Activated CD8-positive, alpha-beta memory T cell treated with anti-CD3 and anti-CD28 coated beads for 24 hours (primary cell): ENCODE measurements at regions not wholly inside any gene's neighbourhood (a gene's known extent, or its start where the extent isn't known, plus 50 kb on each side); places are given as distances from the start of the nearest gene placed in this dataset.
"Not testable (repeated sequence)": the region's sequence is repeated elsewhere in the genome, so short reads cannot be mapped to it uniquely, and the experiment has no call there.

ENCODE experiments used
- DNase-seq: peaks from one replicate; pipeline ENCODE4 v3.0.0-alpha.2; 2020

DNA sequence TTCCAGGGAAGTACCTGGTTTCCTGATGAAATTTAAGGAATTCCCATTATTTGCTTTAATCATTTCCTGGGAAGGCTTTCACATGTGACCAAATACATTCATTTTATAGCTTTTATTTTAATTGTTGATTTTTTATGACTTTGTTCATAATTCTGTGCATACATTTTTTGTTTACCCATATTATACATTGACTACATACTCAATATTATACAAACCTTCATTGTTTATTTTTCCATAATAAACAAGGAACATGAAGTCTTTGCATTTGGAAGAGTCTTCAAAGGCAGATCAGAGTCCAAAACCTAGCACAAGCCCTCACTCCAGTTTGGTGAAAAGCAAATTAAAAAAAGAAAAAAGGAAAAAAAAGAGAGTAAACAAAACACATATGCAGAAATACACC is 218.3 kb upstream of the NRIP1 start:
- DNase-seq = no peak

DNA sequence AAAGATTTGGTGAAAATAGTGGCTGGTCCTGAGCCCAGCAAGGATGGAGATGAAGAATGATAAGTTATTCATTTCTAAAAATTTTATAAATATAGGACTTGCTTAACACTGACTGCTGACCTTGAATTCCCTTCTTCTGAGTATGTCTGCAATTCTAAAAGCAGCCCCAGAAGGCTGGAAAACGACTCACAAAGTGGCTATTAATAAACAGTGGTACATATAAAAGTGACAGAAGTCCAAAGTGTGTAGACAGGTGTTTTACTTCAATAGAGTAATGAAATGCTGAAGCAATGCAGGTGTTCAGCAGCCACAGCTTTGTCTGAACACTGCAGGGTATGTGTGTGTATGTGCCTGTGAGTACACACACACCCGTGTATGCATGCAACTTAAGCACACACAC is 219.0 kb upstream of the NRIP1 start:
- DNase-seq = no peak

DNA sequence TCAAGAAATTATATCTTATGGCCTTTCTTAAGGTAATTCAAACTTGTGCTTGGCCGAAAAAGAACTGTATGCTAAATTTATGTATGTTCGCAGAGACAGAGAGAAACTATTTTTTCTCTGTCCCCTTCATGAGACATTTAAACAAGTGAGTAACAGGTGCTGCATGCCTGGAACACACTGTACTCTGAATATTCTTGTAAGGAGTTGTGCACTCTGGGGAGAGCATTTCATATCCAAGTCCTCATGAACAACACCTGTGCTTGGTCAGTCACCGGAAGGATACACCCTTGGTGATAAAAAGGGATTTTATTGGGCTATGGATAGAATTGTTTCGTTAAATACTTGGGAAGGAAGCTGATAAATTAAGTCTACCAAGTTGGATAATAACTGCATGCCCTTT is 220.8 kb upstream of the NRIP1 start:
- DNase-seq = no peak

DNA sequence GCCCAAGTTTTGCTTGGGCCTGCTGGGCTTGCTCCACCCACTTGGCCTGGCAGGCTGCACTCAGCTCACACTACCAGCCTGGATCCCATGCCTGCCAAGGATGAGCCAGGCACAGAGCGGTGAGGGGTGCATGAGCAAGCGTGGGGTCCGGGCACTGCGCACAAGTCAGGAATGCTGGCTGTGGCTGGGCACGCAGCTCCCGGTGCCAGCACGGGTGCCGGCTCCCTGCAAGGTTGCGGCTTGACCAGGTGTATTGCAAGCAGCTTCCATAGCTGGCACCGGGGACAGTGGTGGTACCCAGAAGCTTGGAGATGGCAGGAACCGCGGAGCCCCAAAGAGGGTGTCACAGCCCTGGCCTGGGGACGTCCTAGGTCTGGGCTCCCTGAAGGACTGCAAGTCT is 224.4 kb upstream of the NRIP1 start:
- DNase-seq = no peak

DNA sequence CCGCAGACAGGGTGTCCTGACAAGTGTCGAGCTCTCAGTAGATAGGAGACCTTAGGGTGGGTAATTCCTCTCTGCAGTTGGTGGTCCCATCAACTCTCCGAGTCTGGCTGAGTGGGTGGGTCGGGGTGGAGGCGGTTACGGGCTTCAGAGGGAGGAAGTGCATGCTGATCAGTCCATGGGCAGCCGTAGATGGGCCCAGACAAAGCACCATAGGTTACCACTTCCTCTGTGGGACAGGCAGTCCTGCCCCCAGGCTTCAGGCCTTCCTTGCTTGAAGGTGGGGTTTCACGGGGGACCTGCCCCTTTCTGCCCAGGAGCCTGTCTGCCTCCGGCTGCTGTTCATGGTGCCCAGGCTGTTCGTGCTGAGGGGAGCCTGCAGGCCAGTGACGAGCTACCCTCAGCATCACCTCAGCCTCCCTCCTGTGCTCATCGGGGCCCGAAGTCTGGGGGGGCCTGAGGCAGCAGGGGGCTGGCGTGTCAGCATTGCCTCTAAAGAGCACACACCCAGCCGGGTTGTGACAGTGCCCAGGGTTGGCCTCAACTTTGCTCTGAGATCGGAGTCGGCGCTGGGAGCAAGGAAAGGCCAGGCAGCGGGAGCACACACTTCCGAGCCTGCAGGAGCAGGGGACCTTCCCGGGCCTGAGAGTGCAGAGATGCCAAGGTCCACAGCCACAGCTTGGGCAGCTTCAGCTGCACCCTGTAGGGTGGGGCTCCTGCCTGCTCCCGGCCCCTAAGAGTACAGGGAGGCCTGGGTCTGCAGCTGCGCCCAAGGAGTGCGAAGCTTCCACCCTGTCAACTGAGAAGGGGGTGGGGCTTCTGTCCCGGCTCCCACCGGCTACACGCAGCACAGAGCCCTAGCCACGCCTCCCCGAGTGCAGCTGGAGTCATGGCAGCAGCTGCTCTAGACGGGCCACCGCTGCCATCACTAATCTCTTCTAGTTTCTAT is 225.4 kb upstream of the NRIP1 start:
- DNase-seq = no peak

DNA sequence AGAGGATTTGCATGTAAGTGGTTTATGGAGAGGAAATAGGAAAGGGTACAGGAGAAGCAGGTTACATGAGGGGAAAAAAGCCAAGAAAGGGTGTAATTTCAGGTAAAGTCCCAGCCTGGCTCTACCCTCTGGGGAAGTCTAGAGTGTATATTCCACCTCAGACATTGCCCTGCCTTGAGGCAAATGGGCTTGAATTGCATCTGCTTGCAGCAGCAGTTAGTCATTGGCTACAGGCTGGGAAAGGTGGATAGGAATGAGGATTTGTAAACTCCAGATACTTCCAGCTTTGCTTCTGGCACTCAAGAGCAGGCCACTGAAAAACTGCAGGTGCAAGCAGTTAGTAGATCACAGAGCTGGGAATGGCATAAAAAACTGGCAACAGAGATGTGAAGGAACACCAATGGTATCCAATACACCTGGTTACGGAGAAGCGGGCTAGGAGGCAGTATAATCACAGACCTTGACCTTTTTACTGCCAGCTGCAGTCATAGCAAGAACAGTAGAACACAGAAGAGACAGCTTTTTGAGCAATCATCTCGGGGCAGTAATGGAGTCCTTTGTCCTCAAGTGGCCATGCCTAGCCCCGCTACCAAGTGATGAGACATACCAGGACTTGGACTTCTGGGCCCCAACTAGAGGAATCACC is 226.9 kb upstream of the NRIP1 start:
- DNase-seq = no peak

DNA sequence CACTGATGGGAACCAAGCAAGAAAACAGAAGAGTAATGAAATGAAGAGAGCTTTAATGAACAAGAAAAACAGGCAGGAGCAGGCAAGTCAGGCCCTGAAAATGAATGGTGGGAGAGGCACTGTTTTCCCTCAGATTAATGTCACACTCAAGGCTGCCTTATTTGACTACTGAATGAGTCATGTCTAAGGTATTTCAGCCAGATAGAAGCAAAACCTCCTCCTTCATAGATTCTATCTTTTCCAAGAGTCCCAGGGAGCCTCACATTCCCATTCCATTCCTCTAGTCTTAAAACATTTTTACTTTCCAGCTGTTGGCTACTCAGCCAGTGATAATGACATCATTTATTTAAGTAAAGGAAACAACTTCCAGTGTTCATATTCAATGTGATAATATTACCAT is 228.4 kb upstream of the NRIP1 start:
- no peak for DNase-seq

DNA sequence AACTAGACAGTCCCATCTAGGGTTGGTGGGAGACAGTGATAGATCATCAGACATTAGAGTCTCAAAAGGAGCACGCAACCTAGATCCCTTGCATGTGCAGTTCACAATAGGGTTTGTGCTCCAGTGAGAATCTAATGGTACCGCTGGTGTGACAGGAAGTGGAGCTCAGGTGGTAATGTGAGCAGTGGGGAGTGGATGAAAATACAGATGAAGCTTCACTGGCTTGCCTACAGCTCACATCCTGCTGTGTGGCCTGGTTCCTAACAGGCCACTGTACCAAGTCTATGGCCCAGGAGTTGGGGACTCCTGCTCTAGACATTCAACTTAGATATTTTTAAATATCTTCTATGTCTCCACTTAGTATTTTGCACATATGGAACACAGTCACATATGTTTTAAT is 231.1 kb upstream of the NRIP1 start:
- no peak for DNase-seq

DNA sequence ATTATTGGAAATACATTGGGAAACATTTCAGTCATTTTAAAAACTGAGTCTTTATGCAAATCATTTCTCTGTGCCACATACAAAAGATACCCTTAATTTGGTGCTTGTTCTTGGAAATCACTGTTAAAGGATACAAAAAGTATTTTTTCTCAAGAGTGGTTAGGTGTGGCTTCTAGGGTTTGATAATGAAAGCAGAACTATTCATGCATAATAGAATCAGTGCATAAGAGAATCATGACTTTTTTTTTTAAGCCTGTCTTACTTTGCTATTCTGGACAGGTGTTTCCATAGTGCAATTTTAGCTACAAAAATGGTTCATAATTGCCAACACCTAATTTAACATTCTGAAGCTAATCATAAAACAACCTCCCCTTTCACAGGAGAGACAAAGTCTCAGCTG is 233.0 kb upstream of the NRIP1 start:
- DNase-seq = no peak

DNA sequence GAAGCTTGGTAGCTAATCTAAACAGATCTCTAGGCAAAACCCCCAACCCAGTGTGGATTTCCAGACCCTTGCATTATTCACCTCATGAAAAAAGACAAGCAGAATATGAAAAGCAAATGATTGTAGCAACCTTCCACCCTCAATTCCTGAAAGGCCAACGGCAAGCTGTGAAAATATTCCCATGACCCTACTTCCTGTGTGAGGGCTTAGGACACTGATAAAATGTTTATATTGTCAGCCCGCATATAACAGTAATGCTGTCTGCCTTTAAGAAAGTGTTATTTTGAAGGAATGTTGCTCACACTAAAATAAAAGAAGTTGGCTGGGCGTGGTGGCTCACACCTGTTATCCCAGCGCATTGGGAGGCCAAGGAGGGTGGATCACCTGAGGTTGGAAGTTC is 233.5 kb upstream of the NRIP1 start:
- DNase-seq = no peak

DNA sequence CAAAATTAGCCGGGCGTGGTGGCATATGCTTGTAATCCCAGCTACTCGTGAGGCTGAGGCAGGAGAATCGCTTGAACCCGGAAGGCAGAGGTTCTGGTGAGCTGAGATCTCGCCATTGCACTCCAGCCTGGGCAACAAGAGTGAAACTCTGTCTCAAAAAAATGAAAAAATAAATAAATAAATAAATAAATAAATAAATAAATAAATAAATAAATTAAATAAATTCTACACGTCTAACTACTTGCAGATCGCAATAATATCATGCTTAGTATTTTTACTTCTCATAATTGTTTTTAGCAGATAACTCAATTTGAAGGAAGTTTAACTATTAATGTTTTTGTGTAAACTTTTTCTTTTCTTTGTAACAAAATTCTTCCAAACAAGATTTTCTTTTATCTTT is 234.0 kb upstream of the NRIP1 start:
- DNase-seq = not testable (repeated sequence)

DNA sequence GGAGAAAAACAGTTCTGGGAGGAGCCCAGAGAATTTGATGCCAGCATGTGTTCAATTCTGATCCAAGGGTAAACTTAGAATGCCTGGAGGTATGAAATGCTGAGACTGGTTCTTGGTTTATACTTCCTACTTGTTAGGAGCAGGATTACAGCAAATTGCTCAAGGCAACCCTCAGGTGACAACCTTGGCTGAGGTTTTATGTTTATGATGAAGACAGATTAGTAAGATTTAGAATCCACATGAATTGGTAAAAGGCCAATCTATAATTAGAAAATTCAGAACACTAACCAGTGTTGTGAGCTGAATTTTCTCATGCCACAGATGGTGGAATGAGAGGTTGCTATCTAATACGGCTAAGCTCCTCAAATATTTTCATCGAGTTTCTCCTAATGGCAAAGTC is 235.3 kb upstream of the NRIP1 start:
- DNase-seq = no peak

DNA sequence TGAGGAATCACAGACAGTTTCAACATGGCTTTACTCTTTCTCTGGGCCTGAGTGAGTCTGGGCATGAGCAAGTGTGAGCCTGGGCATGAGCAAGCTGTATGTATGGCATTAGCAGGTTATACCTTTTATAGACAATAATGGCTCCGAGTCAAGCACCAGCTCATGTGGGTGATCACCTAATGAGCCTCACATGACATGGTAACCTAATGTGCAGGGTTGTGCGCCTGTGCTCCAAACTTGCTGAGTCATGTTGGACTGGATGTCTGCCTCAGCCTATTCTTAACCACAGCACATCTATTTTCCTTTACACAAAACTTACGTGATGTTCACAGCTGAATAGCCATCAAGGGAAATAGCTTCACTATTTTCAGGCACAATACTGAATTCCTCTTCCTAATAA is 236.2 kb upstream of the NRIP1 start:
- DNase-seq = no peak

DNA sequence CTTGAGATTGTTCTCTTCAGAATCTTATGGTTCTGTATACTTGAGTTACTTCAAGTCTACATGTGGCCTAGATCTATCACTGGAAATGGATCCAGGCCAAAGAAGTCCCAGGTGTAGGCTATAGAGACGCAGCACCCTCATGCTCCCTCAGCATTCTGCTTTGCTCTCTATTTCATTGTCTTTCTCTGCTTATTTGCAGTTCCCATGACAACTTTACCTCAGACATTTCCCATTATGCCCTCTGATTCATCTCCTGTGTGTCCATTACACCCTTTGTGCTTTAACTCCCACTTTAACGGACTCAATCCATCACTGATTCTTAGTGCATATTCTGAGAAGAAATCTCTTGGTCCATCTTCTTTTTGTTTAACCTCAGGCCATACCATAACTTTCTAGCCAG is 236.9 kb upstream of the NRIP1 start:
- DNase-seq = no peak

DNA sequence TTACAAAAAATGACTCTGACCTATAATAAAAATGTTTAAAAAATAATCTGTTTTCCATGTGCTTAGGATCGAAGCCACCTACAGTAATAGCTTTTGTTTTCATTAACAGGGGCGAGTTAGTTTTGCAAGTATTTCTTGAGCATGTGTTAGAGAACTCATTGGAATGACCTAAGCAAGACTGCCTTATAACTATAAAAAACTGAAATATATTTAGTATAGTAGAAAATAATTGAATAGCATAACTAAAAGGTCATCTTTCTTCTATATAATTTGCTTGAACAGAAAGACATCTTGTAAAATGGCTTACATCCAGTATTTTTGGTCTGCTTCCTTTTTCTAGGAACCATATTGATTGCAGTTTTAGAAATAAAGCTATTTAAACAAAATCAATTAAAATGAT is 241.5 kb upstream of the NRIP1 start:
- no peak for DNase-seq

DNA sequence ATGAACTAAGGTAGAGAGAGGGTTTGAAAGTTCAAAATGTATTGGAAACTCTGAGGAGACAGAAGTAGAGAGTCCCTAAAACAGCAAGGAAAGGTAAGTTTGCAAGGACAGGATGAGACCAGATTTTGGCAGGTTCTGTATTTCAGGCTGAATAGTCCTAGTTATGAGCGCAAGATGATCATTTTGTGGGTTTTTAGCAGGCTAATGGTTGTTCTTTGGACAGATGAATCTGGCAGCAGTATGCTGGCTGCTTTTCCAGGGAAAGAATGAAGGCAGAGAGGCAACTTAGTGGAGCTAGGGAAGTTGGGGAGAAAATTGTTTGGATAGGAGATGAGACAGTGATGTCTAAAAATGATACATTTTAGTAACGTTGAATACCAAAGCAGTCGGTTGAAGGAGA is 243.5 kb upstream of the NRIP1 start:
- no peak for DNase-seq

DNA sequence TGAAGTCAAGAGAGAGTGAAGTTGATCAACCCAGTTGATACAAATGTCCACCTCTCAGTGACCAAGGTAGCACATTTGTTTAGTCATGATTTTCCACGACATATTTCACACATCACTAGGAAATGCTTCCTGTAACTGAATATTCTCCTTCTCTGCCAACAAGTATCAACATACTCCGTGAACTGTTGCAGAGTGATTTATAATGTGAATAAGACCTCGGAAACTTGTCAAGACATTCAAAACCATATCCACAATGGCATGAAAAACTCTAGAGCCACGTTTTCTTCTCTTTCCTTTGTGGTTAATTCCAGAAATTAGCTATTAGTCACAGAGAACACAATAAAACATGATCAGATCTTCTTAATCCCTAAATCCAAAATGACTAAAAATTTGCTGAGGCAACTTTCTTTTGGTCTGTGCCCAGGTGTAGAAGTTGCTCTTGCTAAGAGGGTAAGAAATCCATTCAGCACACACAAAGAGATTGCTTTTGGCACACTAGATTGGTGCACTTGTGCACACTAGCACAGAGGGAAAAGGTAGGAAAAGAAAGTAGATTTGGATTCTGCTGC is 244.3 kb upstream of the NRIP1 start:
- DNase-seq = no peak

DNA sequence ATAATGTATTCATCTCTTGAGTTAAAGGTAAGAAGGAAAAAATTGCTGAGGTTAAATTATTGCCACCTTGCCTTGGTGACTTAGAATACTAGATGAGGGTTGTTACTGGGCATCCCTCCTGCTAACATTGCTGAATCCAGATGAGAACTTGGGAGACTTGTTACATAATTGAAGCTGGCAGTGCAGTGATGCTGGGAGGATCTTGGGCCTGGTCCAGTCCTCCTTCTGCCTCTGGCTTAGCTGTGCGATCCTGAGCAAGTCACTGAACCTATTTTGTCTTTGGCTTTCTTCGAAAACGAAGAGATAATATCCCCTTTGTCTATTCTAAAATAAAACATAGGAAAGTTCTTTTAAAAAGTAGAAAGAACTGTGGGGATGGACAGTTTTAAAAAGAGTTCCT is 244.9 kb upstream of the NRIP1 start:
- no peak for DNase-seq

DNA sequence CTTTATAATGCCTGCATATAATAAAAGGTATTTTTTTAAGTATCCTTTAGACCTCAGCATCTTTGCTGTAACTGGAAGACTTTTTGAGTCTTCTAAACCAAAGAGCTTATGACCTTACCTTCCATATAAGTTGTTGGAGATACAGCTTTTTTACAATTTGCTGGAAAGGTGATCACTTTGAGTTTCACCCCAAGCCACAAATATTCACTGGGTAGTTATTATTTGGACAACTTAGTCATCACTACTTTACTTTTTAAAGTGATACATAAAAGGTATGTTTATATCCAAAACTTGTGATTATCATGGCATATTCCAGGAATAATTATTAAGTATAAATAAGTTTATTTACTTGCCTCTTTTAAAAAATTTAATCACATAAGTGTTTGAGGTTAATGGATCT is 246.7 kb upstream of the NRIP1 start:
- no peak for DNase-seq

DNA sequence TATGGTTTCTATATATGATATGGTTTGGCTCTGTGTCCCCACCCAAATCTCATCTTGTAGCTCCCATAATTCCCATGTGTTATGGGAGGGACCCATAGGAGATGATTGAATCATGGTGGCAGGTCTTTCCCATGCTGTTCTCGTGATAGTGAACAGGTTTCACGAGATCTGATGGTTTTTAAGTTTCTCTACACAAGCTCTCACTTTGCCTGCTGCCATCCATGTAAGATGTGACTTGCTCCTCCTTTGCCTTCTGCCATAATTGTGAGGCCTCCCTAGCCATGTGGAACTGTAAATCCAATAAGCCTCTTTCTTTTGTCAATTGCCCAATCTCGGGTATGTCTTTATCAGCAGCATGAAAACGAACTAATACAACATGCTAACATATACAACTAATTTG is 252.2 kb upstream of the NRIP1 start:
- DNase-seq = not testable (repeated sequence)

DNA sequence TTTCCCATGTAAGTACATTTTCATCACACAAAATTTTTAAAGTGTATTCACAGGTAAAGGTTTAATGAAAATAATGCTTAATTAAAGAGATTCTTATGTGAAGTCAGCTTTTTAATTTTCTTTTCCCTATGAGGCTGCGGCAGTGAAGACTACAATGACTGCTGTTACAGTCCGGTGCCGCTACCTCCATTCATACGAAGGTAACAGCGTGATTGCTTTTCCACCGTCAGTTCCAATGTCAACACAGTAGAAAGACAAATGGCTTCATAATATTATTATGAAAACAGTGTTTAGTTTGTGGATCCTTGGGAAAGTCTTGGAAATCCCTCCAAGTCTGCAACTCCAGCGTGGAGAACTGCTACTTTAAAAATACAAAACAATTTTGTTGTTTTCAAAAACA is 254.9 kb upstream of the NRIP1 start:
- no peak for DNase-seq

DNA sequence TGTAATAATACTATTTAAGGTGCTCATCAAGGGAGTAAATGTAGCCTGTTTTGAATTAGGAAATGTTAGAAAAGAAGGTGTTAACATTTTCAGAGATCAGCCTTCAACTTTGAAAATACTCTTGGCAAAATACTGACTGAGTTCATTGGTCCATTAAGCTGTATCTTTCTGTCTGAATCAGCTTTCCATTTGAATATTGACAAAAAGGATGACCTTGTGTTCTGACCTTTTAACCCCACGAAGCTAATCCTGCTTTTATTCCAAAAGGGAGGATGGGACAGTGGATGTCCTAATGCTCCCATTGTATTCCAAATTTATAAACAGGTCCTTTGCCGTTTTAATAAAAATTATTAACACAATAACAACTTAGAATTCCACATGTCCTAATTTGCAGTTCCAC is 259.7 kb upstream of the NRIP1 start:
- DNase-seq = no peak

DNA sequence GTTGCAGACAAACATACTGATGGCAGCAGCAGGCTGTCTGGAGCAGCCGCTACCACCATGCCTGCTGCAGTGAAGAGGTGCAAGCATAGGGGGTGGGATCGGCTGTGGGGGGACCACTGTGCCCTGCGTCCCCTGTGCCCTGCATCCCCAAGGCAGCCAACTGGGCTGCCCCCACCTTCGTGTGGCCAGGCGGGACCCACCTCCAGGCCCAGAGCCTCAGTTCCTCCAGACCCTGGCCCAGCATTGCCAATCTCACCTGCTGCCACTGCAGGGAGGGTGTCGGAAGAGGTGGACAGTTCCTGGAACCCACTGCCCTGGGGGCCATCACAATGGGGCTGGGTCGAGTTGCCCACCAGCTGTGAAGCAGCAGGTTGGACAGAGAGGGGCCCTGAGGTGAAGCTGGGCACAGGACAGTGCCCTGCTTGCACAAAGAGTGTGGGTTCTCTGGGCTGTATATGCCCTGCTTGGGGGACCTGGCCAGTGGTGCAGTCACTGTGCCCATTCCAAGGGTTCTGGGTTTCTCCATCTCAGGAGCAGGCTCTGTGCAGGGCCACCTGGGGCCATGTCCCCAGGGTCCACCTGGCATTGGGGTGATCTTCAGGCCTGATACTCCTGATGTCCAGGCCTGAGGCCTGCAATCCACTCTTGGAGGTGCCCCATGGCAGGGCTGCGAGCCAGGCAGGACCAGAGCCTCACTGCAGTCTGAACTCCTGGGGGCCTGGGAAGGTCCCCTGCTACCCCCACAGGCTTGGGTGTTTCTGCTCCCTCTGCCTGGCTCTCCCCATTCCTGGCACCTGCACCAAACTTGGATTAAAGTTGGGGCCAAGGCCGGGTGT is 261.4 kb upstream of the NRIP1 start:
- DNase-seq = no peak
